Choroid plexus epithelial cell (primary cell): ENCODE measurements at regions not wholly inside any gene's neighbourhood (a gene's known extent, or its start where the extent isn't known, plus 50 kb on each side); places are given as distances from the start of the nearest gene placed in this dataset.
A peak's percentile ranks its signal among the peaks of the same experiment; 100 is the strongest.
"Not testable (repeated sequence)": the region's sequence is repeated elsewhere in the genome, so short reads cannot be mapped to it uniquely, and the experiment has no call there.

Experiments
- DNase-seq: peaks from one replicate; pipeline ENCODE4 v3.0.0-alpha.2; 2010; ENCODE audit warnings: low read depth
- H3K4me3 ChIP-seq: 2 replicates; pipeline ENCODE4 v1.5.1; 2011; ENCODE audit warnings: low read depth, mild to moderate bottlenecking, control low read depth, low read length, moderate library complexity
- TF ChIP-seq, protein P1 (sequence below): conservative IDR thresholded peaks from 2 replicates; pipeline ENCODE4 v1.5.1; 2011; ENCODE audit warnings: low read depth, mild to moderate bottlenecking, control low read depth, inconsistent platforms, low read length, moderate library complexity

DNA sequence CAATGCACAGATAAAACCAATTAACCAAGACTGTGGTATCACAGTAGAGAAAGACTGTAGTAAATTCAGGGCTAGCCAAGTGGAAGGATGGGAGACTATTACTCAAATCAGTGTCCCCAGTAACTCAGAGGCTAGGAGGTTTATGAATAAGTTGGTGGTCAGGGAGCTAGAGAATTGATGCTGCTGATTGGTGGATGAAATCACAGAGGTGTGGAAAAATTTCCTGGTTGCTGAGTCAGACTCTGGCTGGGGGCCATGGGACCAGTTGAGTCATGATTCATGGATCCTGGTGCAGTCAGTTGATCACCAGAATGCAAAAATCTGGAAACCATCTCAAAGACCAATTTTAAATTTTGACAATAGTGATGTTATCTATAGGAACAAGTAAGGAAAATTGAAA is 555.9 kb downstream of the C6orf118 start:
- peak; percentile 0 for DNase-seq
- TF ChIP-seq, protein P1, sequence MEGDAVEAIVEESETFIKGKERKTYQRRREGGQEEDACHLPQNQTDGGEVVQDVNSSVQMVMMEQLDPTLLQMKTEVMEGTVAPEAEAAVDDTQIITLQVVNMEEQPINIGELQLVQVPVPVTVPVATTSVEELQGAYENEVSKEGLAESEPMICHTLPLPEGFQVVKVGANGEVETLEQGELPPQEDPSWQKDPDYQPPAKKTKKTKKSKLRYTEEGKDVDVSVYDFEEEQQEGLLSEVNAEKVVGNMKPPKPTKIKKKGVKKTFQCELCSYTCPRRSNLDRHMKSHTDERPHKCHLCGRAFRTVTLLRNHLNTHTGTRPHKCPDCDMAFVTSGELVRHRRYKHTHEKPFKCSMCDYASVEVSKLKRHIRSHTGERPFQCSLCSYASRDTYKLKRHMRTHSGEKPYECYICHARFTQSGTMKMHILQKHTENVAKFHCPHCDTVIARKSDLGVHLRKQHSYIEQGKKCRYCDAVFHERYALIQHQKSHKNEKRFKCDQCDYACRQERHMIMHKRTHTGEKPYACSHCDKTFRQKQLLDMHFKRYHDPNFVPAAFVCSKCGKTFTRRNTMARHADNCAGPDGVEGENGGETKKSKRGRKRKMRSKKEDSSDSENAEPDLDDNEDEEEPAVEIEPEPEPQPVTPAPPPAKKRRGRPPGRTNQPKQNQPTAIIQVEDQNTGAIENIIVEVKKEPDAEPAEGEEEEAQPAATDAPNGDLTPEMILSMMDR, result no peak
- no peak overlapping the region for H3K4me3 ChIP-seq

DNA sequence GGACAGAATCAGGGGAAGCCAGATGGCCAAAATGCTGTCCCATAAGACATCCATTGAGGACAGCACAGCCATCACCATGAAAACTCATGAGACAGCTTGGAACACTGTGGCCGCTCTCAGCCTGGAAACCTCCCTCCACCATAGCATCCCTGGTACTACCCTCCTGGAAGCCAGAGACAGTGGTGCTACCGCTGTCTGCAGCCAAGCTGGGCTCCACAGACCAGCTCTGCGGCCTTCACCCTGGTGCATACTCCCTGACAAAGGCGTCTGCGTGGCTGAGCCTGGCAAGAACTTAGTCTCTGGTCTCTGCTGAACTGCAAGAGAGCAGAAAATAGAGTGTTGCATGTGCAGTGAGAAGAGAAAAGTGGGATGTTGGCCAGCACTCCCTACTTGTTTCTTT is 558.0 kb downstream of the C6orf118 start:
- no peak for DNase-seq
- TF ChIP-seq, protein P1, result no peak
- no peak overlapping the region for H3K4me3 ChIP-seq

DNA sequence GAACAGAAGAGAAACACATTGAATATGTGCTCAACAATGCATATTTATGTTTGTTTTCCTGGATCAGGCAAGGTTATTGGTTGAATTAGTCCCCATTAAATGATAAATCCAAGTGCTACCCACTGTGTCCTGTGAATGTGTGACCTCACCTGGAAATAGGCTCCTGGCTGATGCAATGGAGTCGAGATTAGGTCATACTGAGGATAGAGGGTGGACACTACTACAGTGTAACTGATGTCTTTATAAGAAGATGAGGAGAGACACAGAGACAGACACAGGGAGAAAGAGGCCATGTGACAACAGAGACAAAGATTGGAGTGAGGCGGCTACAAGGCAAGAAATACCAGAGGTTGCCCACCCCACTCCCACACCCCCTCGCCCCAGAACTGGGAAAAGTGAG is 559.3 kb downstream of the C6orf118 start:
- no peak for DNase-seq
- TF ChIP-seq, protein P1, result no peak
- H3K4me3 ChIP-seq, result no peak overlapping the region

DNA sequence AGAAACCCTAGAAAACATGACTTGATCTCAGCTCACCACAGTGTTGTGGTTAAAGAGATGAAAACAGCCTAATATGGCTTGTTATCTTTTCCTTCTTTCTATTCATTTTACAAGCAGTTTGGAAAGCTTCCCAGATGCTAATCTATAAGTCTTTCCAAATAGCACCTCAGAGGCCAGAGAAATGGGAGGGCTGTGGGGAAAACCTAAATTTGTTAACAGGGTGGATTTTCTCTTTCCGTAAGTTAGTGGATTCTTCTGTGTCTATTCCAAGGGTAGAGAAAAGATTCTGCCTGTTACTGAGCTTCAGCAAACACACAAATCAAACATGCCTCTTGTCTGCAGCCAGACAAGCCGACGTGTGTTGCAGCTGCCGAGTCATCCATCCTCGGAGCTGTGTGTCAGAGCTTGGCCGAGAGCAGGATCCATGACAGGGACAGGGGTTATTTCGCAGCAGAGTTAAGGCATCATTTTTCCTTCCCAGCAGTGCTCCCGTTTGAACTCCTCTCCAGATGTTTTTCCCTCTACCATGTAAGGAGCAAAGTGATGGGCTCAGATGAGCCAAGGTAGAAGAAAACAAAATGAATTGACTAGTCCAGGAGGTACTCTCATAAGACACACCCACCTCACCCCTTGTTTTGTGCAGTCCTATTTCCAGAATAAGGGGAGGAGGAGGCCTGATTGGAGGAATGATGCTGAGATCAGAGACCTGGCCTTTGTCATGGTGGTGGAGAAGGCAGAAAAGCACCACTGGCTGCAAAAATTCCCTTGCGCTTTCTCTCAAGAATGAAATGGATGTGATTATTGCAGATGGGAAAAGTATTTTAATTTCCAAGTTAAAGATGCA is 560.0 kb downstream of the C6orf118 start:
- TF ChIP-seq, protein P1, result no peak
- peak; percentile 4 for DNase-seq
- no peak overlapping the region for H3K4me3 ChIP-seq

DNA sequence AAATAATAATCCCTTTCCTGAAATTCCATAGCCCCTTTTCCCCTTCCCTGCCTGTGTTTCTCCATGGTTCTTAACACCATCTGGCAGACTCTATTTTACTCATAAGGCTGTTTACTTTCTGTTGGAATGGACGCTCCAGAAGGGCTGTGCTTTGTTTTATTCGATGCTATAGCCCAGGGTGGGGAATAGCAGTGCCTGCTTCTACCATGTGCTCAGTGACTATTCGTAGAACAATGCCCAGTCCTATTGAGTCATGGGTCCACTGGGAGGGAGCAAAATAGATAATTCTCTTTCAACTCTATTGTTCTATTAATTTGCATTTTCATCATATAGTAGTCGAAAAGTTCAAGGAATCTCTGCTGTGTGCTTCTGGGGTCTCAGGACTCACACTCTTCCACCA is 565.1 kb downstream of the C6orf118 start:
- DNase-seq, result no peak
- H3K4me3 ChIP-seq, result no peak overlapping the region
- TF ChIP-seq, protein P1, result no peak

DNA sequence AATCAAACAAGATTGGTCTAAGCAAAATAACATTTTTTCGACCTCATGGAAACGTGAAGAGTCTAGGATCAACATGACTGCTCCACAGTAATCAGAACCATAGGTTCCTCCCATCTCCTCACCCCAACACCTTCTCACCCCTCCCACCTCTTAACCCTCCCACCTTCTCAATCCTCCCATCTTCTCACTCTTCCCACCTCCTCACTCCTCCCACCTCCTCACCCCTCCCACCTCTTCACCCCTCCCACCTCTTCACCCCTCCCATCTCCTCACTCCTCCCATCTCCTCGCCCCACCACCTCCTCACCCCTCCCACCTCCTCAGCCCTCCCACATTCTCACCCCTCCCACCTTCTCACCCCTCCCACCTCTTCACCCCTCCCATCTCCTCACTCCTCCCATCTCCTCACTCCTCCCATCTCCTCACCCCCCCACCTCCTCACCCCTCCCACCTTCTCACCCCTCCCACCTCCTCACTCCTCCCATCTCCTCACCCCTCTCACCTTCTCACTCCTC is 567.4 kb downstream of the C6orf118 start:
- TF ChIP-seq, protein P1, result no peak
- DNase-seq, result no peak
- H3K4me3 ChIP-seq, result no peak overlapping the region

DNA sequence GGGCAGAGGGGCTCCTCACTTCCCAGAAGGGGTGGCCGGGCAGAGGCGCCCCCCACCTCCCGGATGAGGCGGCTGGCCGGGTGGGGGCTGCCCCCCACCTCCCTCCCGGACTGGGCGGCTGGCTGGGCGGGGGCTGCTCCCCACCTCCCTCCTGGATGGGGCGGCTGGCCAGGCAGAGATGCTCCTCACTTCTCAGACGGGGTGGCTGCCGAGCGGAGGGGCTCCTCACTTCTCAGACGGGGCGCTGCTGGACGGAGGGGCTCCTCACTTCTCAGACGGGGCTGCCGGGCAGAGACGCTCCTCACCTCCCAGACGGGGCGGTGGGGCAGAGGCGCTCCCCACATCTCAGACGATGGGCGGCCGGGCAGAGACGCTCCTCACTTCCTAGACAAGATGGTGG is 573.3 kb downstream of the C6orf118 start:
- not testable (repeated sequence) for H3K4me3 ChIP-seq, DNase-seq
